M059J (cell line): ENCODE measurements at regions not wholly inside any gene's neighbourhood (a gene's known extent, or its start where the extent isn't known, plus 50 kb on each side); places are given as distances from the start of the nearest gene placed in this dataset.

Experiments used
- DNase-seq: peaks from one replicate; pipeline ENCODE4 v3.0.0-alpha.2; 2012; ENCODE audit warnings: low read depth

GRCh38 chr10:3723766-3724165 lies 61.2 kb downstream of the KLF6 start:
- DNase-seq, result no peak

- peak; percentile 12 for DNase-seq
Observed at GRCh38 chr10:3720228-3721019, 64.6 kb downstream of the KLF6 start.

- no peak for DNase-seq
Observed at GRCh38 chr10:3719024-3719843, 65.8 kb downstream of the KLF6 start.

DNA sequence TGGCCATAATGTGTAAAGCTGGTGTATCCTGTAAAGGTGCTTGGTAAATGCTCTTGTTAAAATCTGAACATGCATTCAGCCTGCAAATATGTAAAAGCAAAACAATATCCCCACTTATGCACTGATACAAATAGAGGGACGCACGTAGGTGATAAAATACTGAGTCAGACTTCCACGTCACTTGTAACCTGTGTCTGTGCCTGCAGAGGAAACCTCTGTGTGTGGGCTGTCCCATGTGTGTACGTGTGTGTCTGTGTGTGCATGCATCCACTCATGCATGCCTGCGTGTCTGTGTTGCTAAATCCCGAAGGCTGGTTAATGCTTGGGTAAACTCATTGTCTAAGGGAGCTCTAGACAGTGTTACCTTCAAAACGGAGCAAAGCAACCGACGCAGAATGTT lies 68.9 kb downstream of the KLF6 start:
- DNase-seq, result no peak

DNA sequence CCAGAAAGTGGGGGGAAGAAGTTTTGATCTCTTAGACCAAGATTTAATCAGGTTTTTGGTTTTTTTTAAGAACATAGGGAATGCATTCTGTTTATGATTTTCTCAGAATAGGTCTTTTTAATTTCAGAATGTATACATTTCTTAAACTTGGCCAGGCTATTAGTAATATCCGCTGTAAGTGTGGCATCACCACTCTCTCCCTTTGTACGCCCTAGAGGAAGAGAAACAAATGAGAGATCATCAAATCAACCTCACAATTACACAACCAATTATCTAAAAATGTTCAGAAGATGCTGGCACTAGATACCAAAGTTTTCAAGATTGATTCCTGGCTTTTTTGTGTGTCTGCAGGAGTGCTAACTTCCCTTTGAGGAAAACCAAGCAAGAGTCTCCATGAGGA lies 70.0 kb downstream of the KLF6 start:
- DNase-seq, result no peak

DNA sequence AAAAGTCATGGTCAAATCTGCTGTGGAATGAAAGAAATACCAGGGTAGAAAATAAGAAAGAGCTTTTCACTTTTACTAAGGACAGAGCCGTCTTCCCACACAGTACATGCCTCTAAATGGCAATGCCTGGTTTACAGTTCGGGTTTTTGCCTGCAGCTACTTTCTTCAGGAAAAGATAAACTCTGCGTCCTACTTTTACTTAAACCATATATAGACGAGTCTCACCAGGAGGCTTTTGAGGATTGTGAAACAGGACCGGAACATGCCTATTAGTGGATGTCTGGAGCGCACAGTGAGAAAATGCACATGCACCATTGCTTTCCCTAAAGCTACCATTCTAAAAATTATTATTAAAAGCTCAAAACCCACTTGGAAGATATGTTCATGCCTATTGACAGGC lies 70.5 kb downstream of the KLF6 start:
- DNase-seq, result no peak

DNA sequence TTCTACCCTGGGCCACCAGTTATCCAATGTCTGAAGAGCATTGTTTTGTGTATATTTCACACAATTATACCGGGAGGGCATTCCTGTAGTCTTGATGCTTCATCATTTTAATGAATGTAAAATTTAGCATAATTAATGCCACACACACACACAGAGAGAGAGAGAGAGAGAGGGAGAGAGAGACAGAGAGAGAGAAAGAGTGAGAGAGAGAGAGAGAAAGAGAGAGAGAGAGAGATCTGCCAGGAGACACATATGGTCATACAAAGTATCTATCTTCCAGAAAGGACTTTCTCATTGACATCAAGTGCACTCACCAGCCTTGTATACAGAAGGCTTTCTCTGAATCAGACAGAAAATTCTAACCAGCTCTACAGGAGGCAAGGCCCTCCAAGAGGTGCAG lies 72.3 kb downstream of the KLF6 start:
- DNase-seq, result no peak

DNA sequence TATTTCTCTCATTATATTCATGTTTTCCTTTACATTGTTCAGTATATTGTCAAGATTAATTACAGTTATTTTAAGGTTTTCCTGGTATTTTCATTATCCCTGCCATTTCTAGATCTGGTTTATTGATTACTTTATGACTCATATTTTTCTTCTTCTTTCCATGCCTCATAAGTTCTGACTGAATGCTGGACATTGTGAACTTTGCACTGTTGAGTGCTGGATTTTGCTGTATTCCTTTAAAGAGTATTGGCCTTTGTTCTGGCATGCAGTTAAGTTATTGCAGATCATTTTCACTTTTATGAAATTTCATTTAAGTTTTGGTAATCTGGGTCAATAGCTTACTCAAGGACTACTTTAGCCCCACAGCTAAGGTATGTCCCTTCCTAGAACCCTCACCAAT lies 73.1 kb downstream of the KLF6 start:
- no peak for DNase-seq

- DNase-seq, result no peak
Observed at GRCh38 chr10:3710764-3711163, 74.2 kb downstream of the KLF6 start.

- no peak for DNase-seq
Observed at GRCh38 chr10:3709456-3710060, 75.5 kb downstream of the KLF6 start.

GRCh38 chr10:3708852-3709251 lies 76.2 kb downstream of the KLF6 start:
- no peak for DNase-seq

GRCh38 chr10:3704565-3705325 lies 80.3 kb downstream of the KLF6 start:
- DNase-seq, result no peak

DNA sequence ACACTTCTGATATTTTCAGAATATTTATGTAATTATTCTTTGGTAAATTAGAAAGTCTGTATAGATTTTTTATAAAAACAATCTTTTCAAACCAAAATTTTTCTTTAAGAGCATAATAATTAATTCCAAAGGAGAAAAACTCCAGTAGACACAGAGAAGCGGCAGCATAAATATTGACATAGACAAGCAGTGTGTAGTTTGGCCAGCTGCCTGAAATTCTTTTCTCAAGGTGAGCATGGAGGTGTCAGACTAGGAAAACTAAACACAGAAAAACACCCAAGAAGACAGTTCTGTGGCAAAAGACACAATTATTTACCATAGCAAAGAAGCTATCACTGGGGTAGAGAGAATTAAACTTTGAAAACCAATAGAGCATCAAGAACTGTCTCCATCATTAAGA lies 82.4 kb downstream of the KLF6 start:
- DNase-seq, result no peak

DNA sequence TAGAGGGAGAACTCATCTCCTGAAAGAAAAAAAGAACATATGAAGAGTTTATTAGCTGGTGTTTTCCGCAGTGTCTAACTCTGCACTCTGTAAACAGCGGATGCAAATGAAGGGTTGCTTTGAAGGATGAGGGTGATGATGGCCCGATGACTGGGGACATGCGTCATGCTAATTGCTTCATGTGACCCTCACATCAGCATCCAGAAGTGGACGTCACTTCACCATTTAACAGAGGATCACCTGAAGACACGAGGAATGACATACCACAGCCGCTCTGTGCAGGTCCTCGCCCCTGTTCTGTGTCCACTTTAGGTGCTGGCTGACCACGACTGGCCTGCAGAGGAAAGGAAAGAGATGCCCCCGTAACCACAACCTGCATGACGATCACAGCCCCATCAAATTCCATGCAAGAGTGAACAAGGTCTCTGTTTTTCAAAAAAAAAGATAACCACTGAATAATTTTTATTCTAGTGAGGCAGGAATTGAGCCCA lies 82.9 kb downstream of the KLF6 start:
- DNase-seq, result no peak

GRCh38 chr10:3701491-3701890 lies 83.5 kb downstream of the KLF6 start:
- DNase-seq, result no peak

DNA sequence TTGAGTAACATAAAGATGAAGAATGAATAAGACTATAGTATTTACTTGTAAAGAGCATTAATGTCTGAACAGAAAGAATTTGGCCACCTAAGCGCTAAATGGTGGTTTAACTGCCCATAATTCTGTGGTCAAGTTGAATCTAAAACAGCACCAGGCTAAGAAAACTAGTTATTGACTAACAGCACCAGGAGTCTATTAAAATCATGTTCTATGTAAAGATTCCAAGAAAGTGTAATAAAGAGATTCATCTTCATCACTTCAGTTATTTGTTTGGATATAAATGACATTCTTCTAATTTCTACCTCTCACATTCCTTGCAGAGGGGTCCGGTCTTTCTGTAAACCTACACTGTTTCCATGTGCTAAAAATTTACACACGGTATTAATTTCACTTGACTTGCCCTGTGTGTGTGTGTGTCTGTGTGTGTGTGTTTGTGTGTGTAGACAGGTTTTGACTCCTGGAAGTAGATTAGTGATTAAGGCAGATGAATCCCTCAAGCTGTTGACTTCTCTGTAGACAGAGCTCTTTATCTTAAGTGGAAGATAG lies 84.4 kb downstream of the KLF6 start:
- DNase-seq, result no peak

GRCh38 chr10:3699916-3700315 lies 85.1 kb downstream of the KLF6 start:
- DNase-seq, result no peak

DNA sequence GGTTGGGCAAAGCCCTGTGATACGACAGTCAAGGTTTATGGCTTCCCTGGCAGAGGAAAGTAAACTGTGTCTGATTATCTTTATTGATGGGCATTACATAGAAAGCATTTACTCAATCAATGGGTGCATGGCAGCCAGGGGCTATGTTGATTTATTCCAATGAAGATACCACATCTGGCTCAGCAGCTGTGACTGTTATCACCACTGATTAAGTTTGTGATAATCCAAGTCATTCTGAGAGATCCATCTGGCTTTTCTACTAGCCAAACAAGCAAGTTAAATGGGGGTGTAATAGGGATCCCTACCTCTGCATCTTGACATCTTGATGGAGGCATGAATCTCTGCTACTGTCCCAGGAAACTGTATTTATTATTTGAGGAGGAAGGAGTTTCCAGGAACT lies 86.7 kb downstream of the KLF6 start:
- no peak for DNase-seq

DNA sequence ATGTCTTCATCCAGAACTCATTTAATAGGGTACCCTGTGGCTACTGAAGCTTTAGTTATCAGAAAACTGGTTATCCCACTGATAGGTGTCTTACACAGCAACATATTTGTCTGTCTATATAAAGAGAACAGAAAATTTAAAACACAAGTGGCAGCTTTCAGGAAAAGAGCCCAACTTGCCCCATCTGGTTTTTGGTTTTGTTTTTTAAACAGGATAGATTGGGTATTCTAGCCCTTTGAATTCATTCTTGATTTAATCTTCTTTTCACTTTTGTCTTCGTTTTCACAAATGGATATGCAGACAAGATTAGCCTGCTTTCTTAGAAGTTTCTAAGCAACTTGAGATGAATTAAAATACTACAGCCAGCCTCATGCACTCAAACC lies 91.3 kb downstream of the KLF6 start:
- no peak for DNase-seq

GRCh38 chr10:3693022-3693697 lies 91.8 kb downstream of the KLF6 start:
- no peak for DNase-seq

GRCh38 chr10:3692387-3692999 lies 92.5 kb downstream of the KLF6 start:
- DNase-seq, result peak; percentile 29
